GM23338 (cell line): ENCODE measurements at regions not wholly inside any gene's neighbourhood (a gene's known extent, or its start where the extent isn't known, plus 50 kb on each side); places are given as distances from the start of the nearest gene placed in this dataset.

Experiments used
- EZH2 ChIP-seq: fragments of 200-600 bp; sonication (generic); IDR thresholded peaks from one replicate; pipeline ENCODE4 v1.8.0; 2017; ENCODE audit warnings: antibody characterized with exemption, mild to moderate bottlenecking, low read depth; ENCODE audit not compliant: unreplicated experiment
- EZH2phosphoT487 ChIP-seq: fragments of 200-600 bp; sonication (generic); IDR thresholded peaks from one replicate; pipeline ENCODE4 v1.8.1; 2018; ENCODE audit warnings: antibody characterized with exemption; ENCODE audit not compliant: unreplicated experiment
- JUNB ChIP-seq: IDR thresholded peaks from one replicate; pipeline ENCODE4 v1.6.1; 2016; ENCODE audit warnings: antibody characterized with exemption; ENCODE audit not compliant: unreplicated experiment
- POLR2AphosphoS5 ChIP-seq: IDR thresholded peaks from 2 replicates; pipeline ENCODE4 v1.6.1; 2016; ENCODE audit warnings: antibody characterized with exemption, low read depth
- ZNF331 ChIP-seq: fragments of 250-450 bp; sonication (Bioruptor Pico); IDR thresholded peaks from 2 replicates; pipeline ENCODE4 v1.5.0; 2020; ENCODE audit warnings: low read depth, mild to moderate bottlenecking, moderate library complexity
- TF ChIP-seq, protein P1 (sequence below): IDR thresholded peaks from one replicate; pipeline ENCODE4 v1.6.1; 2018; ENCODE audit warnings: antibody characterized with exemption; ENCODE audit not compliant: unreplicated experiment
- TF ChIP-seq, protein P2 (sequence below), 2 experiments: fragments of 200-600 bp in 1 of 2; sonication (generic) in 1 of 2; conservative IDR thresholded peaks; 2 replicates each; pipeline versions ENCODE4 v1.5.1 to v1.6.1; 2016 to 2017; ENCODE audit warnings: antibody characterized with exemption in 2 of 2, low read depth in 2 of 2, mild to moderate bottlenecking in 2 of 2, moderate library complexity in 1 of 2
- TF ChIP-seq, protein P3 (sequence below): IDR thresholded peaks from 2 replicates; pipeline ENCODE4 v1.6.1; 2016; ENCODE audit warnings: antibody characterized with exemption

DNA sequence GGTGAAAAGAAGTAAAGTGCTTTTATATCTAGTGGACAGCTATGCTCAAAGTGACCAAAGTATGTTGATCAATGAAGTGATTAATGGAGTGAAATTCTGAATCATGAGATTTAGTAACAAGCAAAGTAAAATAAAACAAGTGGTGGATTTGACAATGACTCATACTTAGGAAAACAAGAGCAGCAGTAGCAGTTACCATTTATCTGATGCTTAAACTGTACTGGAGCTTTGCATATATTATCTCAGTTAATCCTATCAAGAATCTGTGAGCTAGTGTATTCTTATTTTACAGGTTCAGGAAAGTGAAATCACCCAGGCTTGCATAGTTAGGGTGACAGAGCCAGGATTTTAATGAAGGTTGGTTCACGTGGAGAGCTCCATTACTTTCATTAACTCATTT, 50.6 kb upstream of the SPATA16 start:
- TF ChIP-seq, protein P1, sequence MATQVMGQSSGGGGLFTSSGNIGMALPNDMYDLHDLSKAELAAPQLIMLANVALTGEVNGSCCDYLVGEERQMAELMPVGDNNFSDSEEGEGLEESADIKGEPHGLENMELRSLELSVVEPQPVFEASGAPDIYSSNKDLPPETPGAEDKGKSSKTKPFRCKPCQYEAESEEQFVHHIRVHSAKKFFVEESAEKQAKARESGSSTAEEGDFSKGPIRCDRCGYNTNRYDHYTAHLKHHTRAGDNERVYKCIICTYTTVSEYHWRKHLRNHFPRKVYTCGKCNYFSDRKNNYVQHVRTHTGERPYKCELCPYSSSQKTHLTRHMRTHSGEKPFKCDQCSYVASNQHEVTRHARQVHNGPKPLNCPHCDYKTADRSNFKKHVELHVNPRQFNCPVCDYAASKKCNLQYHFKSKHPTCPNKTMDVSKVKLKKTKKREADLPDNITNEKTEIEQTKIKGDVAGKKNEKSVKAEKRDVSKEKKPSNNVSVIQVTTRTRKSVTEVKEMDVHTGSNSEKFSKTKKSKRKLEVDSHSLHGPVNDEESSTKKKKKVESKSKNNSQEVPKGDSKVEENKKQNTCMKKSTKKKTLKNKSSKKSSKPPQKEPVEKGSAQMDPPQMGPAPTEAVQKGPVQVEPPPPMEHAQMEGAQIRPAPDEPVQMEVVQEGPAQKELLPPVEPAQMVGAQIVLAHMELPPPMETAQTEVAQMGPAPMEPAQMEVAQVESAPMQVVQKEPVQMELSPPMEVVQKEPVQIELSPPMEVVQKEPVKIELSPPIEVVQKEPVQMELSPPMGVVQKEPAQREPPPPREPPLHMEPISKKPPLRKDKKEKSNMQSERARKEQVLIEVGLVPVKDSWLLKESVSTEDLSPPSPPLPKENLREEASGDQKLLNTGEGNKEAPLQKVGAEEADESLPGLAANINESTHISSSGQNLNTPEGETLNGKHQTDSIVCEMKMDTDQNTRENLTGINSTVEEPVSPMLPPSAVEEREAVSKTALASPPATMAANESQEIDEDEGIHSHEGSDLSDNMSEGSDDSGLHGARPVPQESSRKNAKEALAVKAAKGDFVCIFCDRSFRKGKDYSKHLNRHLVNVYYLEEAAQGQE = no peak
- TF ChIP-seq, protein P2, sequence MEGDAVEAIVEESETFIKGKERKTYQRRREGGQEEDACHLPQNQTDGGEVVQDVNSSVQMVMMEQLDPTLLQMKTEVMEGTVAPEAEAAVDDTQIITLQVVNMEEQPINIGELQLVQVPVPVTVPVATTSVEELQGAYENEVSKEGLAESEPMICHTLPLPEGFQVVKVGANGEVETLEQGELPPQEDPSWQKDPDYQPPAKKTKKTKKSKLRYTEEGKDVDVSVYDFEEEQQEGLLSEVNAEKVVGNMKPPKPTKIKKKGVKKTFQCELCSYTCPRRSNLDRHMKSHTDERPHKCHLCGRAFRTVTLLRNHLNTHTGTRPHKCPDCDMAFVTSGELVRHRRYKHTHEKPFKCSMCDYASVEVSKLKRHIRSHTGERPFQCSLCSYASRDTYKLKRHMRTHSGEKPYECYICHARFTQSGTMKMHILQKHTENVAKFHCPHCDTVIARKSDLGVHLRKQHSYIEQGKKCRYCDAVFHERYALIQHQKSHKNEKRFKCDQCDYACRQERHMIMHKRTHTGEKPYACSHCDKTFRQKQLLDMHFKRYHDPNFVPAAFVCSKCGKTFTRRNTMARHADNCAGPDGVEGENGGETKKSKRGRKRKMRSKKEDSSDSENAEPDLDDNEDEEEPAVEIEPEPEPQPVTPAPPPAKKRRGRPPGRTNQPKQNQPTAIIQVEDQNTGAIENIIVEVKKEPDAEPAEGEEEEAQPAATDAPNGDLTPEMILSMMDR (conservative IDR thresholded peaks at IDR 0.05; ENCODE audit: low read depth in 2 of 2) = no peak
- TF ChIP-seq EZH2 (no peak), EZH2phosphoT487 (no peak), ZNF331 (no peak), POLR2AphosphoS5 (no peak), JUNB (no peak)
- TF ChIP-seq, protein P3, sequence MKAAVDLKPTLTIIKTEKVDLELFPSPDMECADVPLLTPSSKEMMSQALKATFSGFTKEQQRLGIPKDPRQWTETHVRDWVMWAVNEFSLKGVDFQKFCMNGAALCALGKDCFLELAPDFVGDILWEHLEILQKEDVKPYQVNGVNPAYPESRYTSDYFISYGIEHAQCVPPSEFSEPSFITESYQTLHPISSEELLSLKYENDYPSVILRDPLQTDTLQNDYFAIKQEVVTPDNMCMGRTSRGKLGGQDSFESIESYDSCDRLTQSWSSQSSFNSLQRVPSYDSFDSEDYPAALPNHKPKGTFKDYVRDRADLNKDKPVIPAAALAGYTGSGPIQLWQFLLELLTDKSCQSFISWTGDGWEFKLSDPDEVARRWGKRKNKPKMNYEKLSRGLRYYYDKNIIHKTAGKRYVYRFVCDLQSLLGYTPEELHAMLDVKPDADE = no peak
